ENCODE measurements at regions not wholly inside any gene's neighbourhood (a gene's known extent, or its start where the extent isn't known, plus 50 kb on each side); places are given as distances from the start of the nearest gene placed in this dataset.

DNA sequence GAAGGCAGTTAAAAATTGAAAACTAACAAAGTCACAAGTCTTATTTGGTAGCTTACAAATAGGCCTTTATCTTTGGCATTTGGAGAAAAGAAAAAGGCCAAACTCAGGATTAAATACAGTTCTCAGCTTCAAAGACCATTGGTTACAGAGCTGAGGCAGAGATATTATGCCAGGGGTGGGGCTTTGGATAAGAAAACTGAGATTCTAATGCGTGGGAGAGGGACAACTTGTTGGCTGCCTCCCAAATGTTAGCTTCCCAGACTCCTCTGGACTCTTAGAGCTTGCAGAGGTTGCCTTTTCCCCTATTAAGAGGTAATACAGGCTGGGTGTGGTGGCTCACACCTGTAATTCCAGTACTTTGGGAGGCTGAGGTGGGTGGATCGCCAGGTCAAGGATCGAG is 231.8 kb downstream of the SQOR start:
- TF ChIP-seq, protein P1, sequence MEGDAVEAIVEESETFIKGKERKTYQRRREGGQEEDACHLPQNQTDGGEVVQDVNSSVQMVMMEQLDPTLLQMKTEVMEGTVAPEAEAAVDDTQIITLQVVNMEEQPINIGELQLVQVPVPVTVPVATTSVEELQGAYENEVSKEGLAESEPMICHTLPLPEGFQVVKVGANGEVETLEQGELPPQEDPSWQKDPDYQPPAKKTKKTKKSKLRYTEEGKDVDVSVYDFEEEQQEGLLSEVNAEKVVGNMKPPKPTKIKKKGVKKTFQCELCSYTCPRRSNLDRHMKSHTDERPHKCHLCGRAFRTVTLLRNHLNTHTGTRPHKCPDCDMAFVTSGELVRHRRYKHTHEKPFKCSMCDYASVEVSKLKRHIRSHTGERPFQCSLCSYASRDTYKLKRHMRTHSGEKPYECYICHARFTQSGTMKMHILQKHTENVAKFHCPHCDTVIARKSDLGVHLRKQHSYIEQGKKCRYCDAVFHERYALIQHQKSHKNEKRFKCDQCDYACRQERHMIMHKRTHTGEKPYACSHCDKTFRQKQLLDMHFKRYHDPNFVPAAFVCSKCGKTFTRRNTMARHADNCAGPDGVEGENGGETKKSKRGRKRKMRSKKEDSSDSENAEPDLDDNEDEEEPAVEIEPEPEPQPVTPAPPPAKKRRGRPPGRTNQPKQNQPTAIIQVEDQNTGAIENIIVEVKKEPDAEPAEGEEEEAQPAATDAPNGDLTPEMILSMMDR (IDR thresholded peaks at IDR 0.05), result no peak
- TF ChIP-seq POLR2A (IDR thresholded peaks at IDR 0.05), result no peak

Data from adrenal gland (tissue), 5 donors.